Astrocyte (in vitro differentiated cells and primary cell): ENCODE measurements at regions not wholly inside any gene's neighbourhood (a gene's known extent, or its start where the extent isn't known, plus 50 kb on each side); places are given as distances from the start of the nearest gene placed in this dataset.

Source experiments
- DNase-seq: peaks from one replicate; pipeline ENCODE4 v3.0.0-alpha.2; 2010; ENCODE audit warnings: low read depth
- FAIRE-seq: peaks from 2 replicates; lab custom pipeline; 2011; peaks lifted over from hg19 to GRCh38; lab: Jason Lieb, UNC
- H2AFZ ChIP-seq: 2 replicates; pipeline ENCODE4 v1.6.0; 2012; ENCODE audit warnings: low read depth, low read length, inconsistent platforms
- H3K27ac ChIP-seq: 2 replicates; pipeline ENCODE4 v1.5.1; 2011; ENCODE audit warnings: low read depth, low read length, inconsistent platforms
- H3K27me3 ChIP-seq: 2 replicates; pipeline ENCODE4 v1.6.0; 2011; ENCODE audit warnings: low read length, inconsistent platforms; ENCODE audit not compliant: insufficient read depth
- H3K36me3 ChIP-seq: 2 replicates; pipeline ENCODE4 v1.5.1; 2011; ENCODE audit warnings: low read length, inconsistent platforms; ENCODE audit not compliant: insufficient read depth
- H3K4me1 ChIP-seq: 2 replicates; pipeline ENCODE4 v1.5.1; 2011; ENCODE audit warnings: low read length, inconsistent platforms; ENCODE audit not compliant: insufficient read depth
- H3K4me2 ChIP-seq: 2 replicates; pipeline ENCODE4 v1.6.0; 2012; ENCODE audit warnings: low read length, inconsistent platforms
- H3K4me3 ChIP-seq: 2 replicates; pipeline ENCODE4 v1.5.1; 2011; ENCODE audit warnings: low read depth, mild to moderate bottlenecking, low read length, inconsistent platforms; ENCODE audit not compliant: insufficient read depth
- H3K79me2 ChIP-seq: 2 replicates; pipeline ENCODE4 v1.6.0; 2012; ENCODE audit warnings: mild to moderate bottlenecking, low read length, inconsistent platforms; ENCODE audit not compliant: insufficient read depth
- H3K9ac ChIP-seq: 2 replicates; pipeline ENCODE4 v1.6.0; 2012; ENCODE audit warnings: mild to moderate bottlenecking, low read length, inconsistent platforms
- H3K9me3 ChIP-seq: 2 replicates; pipeline ENCODE4 v1.5.1; 2012; ENCODE audit warnings: low read depth, mild to moderate bottlenecking, low read length, inconsistent platforms; ENCODE audit not compliant: insufficient read depth
- H4K20me1 ChIP-seq: 2 replicates; pipeline ENCODE4 v1.6.0; 2012; ENCODE audit warnings: low read length, inconsistent platforms; ENCODE audit not compliant: insufficient read depth
- H3K27ac Mint-ChIP-seq: one replicate; pipeline ENCODE4 v1.8.0; 2021; ENCODE audit warnings: mild to moderate bottlenecking, mixed read lengths; ENCODE audit not compliant: unreplicated experiment
- H3K27me3 Mint-ChIP-seq: one replicate; pipeline ENCODE4 v1.8.0; 2021; ENCODE audit warnings: low read depth, mixed read lengths; ENCODE audit not compliant: unreplicated experiment
- H3K36me3 Mint-ChIP-seq: one replicate; pipeline ENCODE4 v1.8.0; 2021; ENCODE audit warnings: low read depth, mixed read lengths; ENCODE audit not compliant: unreplicated experiment
- H3K4me1 Mint-ChIP-seq: one replicate; pipeline ENCODE4 v1.8.0; 2021; ENCODE audit warnings: low read depth, mixed read lengths; ENCODE audit not compliant: unreplicated experiment
- H3K4me3 Mint-ChIP-seq: one replicate; pipeline ENCODE4 v1.8.0; 2021; ENCODE audit warnings: mild to moderate bottlenecking, moderate library complexity, mixed read lengths; ENCODE audit not compliant: unreplicated experiment
- H3K9me3 Mint-ChIP-seq: one replicate; pipeline ENCODE4 v1.8.0; 2021; ENCODE audit warnings: mild to moderate bottlenecking, mixed read lengths; ENCODE audit not compliant: unreplicated experiment
- CTCF ChIP-seq: IDR thresholded peaks from 2 replicates; pipeline ENCODE4 v1.5.1; 2011; ENCODE audit warnings: low read depth, mild to moderate bottlenecking, inconsistent platforms, low read length, moderate library complexity; ENCODE audit not compliant: insufficient read depth
- EZH2 ChIP-seq: IDR thresholded peaks from 2 replicates; pipeline ENCODE4 v1.6.1; 2012; ENCODE audit warnings: mild to moderate bottlenecking, low read length, inconsistent platforms; ENCODE audit not compliant: insufficient read depth

GRCh38 chr20:47957135-47957534, 171.9 kb upstream of the SULF2 start:
- peaks cover 12% of the 10 kb centered on the region for H3K4me1 ChIP-seq

GRCh38 chr20:47956268-47956995, 171.2 kb upstream of the SULF2 start:
- DNase-seq (peak; percentile 64), FAIRE-seq (no peak)
- no peaks in the 10 kb centered on the region for H3K9me3 ChIP-seq
- no peak overlapping the region for H3K27ac Mint-ChIP-seq
- no peaks in the 10 kb centered on the region for H3K36me3 ChIP-seq
- peaks cover 14% of the 10 kb centered on the region for H3K4me1 Mint-ChIP-seq
- no peak overlapping the region for H3K4me3 Mint-ChIP-seq
- TF ChIP-seq CTCF (no peak), EZH2 (no peak)
- H3K4me1 ChIP-seq: peaks cover 15% of the 10 kb centered on the region
- no peak overlapping the region for H3K27ac ChIP-seq
- H3K27me3 Mint-ChIP-seq: peaks cover 22% of the 10 kb centered on the region
- no peaks in the 10 kb centered on the region for H3K79me2 ChIP-seq
- H3K27me3 ChIP-seq: peaks cover 12% of the 10 kb centered on the region
- H4K20me1 ChIP-seq: no peaks in the 10 kb centered on the region
- H2AFZ ChIP-seq: no peak overlapping the region
- no peak overlapping the region for H3K9ac ChIP-seq
- peak overlapping the region; percentile 43 for H3K4me2 ChIP-seq
- no peak overlapping the region for H3K4me3 ChIP-seq
- no peaks in the 10 kb centered on the region for H3K9me3 Mint-ChIP-seq
- H3K36me3 Mint-ChIP-seq: no peaks in the 10 kb centered on the region

More at GRCh38 chr20:47957135-47957534, 171.9 kb upstream of the SULF2 start:
- DNase-seq: no peak
- H2AFZ ChIP-seq: no peak overlapping the region
- Mint-ChIP-seq H3K36me3 (no peaks in the 10 kb centered on the region), H3K4me1 (peaks cover 10% of the 10 kb centered on the region), H3K9me3 (no peaks in the 10 kb centered on the region), H3K4me3 (no peak overlapping the region), H3K27me3 (peaks cover 25% of the 10 kb centered on the region), H3K27ac (no peak overlapping the region)
- H3K27ac ChIP-seq: no peak overlapping the region
- no peaks in the 10 kb centered on the region for H3K9me3 ChIP-seq
- TF ChIP-seq EZH2 (no peak), CTCF (no peak)
- H3K36me3 ChIP-seq: no peaks in the 10 kb centered on the region
- H3K4me2 ChIP-seq: peak overlapping the region; percentile 43
- H3K4me3 ChIP-seq: no peak overlapping the region
- H3K79me2 ChIP-seq: no peaks in the 10 kb centered on the region
- H3K9ac ChIP-seq: no peak overlapping the region
- H3K27me3 ChIP-seq: peaks cover 12% of the 10 kb centered on the region
- no peaks in the 10 kb centered on the region for H4K20me1 ChIP-seq
- FAIRE-seq: no peak

GRCh38 chr20:47953471-47953870, 168.2 kb upstream of the SULF2 start:
- peaks cover 7% of the 10 kb centered on the region for H3K27me3 Mint-ChIP-seq
- Histone ChIP-seq H3K27ac (no peak overlapping the region), H3K27me3 (no peaks in the 10 kb centered on the region), H3K4me3 (no peak overlapping the region), H3K4me2 (no peak overlapping the region), H3K4me1 (peaks cover 30% of the 10 kb centered on the region), H3K79me2 (no peaks in the 10 kb centered on the region), H2AFZ (no peak overlapping the region), H3K36me3 (no peaks in the 10 kb centered on the region), H3K9me3 (no peaks in the 10 kb centered on the region), H4K20me1 (no peaks in the 10 kb centered on the region), H3K9ac (no peak overlapping the region)
- H3K4me1 Mint-ChIP-seq: peaks cover 26% of the 10 kb centered on the region
- TF ChIP-seq EZH2: no peak
- H3K9me3 Mint-ChIP-seq: no peaks in the 10 kb centered on the region
- DNase-seq (no peak), FAIRE-seq (no peak)
- H3K4me3 Mint-ChIP-seq: no peak overlapping the region
- H3K36me3 Mint-ChIP-seq: no peaks in the 10 kb centered on the region
- no peak overlapping the region for H3K27ac Mint-ChIP-seq
